AG04449 (cell line): ENCODE measurements at regions not wholly inside any gene's neighbourhood (a gene's known extent, or its start where the extent isn't known, plus 50 kb on each side); places are given as distances from the start of the nearest gene placed in this dataset.

Experiments
- CTCF ChIA-PET: fragments of 350-600 bp; formaldehyde crosslinking; extraction: SDS; loops from one replicate; lab custom pipeline; 2021; ENCODE audit warnings: antibody characterized with exemption; lab: Yijun Ruan, JAX
- POLR2A ChIA-PET: fragments of 400-600, 350-600 bp; formaldehyde crosslinking; extraction: SDS; loops from one replicate; lab custom pipeline; 2020; ENCODE audit warnings: antibody characterized with exemption, inconsistent platforms; lab: Yijun Ruan, JAX
- DNase-seq: peaks from one replicate; pipeline ENCODE4 v3.0.0-alpha.2; 2010; ENCODE audit warnings: low read depth, low spot score
- H3K4me3 ChIP-seq: 2 replicates; pipeline ENCODE4 v1.5.1; 2011; ENCODE audit warnings: low read depth, mild to moderate bottlenecking, control low read depth, low read length
- TF ChIP-seq, protein P1 (sequence below): IDR thresholded peaks from one replicate; pipeline ENCODE4 v1.5.1; 2011; ENCODE audit warnings: mild to moderate bottlenecking, moderate library complexity, low read length, control low read depth, inconsistent platforms; ENCODE audit not compliant: insufficient read depth; ENCODE audit errors: missing control alignments

DNA sequence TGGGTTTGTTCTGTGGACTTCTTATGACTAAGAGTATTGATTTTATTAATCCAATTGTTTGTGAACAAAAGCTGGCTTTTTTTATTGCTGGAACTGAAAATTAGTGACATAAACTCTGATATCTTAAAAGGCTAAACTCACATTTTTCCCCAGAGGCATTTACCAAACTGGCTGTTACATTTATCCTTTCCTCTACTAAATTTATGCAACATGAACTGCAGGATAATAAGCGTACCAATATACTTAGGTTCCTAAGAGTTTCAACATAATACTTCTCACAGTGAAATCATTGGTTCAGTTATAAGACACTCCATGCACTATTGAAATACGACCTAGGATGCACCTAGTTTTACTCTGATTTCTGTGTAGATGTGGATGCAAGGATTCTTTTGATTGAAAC is 560.8 kb upstream of the WWC1 start:
- no peak for DNase-seq
- POLR2A ChIA-PET = interaction anchor here (0.6 to 1.2 kb wide), 4 partner anchors 13 to 148 kb away, joined by 3 to 4 read pairs (median 4); no protein-coding TSS in a partner anchor
- CTCF ChIA-PET = interaction anchor here (0.6 to 2.2 kb wide), 7 partner anchors 9 to 321 kb away, joined by 3 to 5 read pairs (median 3); no protein-coding TSS in a partner anchor
- TF ChIP-seq, protein P1, sequence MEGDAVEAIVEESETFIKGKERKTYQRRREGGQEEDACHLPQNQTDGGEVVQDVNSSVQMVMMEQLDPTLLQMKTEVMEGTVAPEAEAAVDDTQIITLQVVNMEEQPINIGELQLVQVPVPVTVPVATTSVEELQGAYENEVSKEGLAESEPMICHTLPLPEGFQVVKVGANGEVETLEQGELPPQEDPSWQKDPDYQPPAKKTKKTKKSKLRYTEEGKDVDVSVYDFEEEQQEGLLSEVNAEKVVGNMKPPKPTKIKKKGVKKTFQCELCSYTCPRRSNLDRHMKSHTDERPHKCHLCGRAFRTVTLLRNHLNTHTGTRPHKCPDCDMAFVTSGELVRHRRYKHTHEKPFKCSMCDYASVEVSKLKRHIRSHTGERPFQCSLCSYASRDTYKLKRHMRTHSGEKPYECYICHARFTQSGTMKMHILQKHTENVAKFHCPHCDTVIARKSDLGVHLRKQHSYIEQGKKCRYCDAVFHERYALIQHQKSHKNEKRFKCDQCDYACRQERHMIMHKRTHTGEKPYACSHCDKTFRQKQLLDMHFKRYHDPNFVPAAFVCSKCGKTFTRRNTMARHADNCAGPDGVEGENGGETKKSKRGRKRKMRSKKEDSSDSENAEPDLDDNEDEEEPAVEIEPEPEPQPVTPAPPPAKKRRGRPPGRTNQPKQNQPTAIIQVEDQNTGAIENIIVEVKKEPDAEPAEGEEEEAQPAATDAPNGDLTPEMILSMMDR = no peak
- H3K4me3 ChIP-seq = no peak overlapping the region

DNA sequence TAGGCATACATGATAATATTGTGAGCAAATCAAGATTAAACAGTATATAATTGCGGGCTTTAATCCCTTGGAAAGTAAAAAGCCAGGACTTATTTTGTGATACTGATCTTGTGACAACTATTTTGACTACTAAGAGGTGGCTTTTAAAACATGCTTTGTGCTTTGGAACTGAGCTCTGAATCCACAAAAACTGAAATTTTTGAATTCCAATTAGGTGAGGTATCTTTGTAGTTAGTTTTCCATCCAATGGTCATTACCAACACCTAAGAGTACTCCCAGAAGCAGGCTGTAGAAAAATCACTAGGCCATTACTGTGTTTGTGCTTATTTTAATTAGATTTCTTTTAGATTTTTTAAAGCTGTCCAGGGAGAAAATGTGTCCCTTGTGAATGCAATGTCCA is 559.5 kb upstream of the WWC1 start:
- TF ChIP-seq, protein P1 = no peak
- DNase-seq = no peak
- POLR2A ChIA-PET = no interaction called here
- H3K4me3 ChIP-seq = no peak overlapping the region
- CTCF ChIA-PET = interaction anchor here (0.7 to 2.6 kb wide), 6 partner anchors 9 to 27 kb away, joined by 3 to 9 read pairs (median 5); no protein-coding TSS in a partner anchor

DNA sequence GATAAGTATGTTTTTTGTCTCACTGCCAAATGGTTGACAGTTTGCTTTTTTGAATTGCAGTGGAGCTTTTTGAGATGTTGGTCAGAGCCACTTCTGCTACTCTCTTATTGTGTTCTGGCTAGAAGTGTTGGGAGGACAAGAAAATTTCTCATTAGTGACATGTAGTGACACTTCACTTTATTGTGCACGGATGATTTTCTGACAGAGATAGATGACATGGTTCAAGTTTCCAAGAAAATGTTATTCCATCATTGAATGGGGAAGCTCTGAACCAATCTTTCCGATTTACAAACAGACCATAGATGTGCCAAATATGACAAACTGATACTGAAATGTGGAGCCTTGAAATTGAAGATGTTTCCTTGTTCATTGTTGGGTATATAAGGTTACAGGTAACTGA is 558.9 kb upstream of the WWC1 start:
- no peak for DNase-seq
- H3K4me3 ChIP-seq = no peak overlapping the region
- TF ChIP-seq, protein P1 = no peak
- CTCF ChIA-PET = interaction anchor here (0.7 to 2.6 kb wide), 6 partner anchors 9 to 27 kb away, joined by 3 to 9 read pairs (median 5); no protein-coding TSS in a partner anchor
- POLR2A ChIA-PET = no interaction called here

DNA sequence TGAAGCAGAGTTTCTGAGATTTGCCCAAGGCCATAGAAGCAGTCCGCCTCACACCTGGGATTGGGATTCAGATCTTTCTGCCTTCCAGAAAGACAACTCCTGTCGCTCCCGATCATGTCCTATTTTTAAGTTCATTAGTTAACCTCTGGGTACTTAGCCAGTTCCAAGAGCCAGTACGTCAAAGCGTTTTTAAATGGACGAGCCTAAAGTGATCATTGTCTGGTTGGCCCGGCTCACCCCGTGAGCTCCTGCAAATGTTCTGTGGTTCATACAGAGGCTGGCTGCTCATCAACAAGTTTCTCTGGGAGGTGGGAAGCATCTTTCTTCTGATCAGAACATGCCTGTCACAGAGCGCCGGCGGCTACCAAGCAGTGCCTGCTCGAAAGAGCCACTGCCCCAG is 554.5 kb upstream of the WWC1 start:
- TF ChIP-seq, protein P1 = no peak
- ChIA-PET POLR2A (no interaction called here), CTCF (interaction anchor here (1.2 to 1.4 kb wide), 2 partner anchors 14 to 17 kb away, joined by 3 to 6 read pairs; no protein-coding TSS in a partner anchor)
- DNase-seq = no peak
- no peak overlapping the region for H3K4me3 ChIP-seq

DNA sequence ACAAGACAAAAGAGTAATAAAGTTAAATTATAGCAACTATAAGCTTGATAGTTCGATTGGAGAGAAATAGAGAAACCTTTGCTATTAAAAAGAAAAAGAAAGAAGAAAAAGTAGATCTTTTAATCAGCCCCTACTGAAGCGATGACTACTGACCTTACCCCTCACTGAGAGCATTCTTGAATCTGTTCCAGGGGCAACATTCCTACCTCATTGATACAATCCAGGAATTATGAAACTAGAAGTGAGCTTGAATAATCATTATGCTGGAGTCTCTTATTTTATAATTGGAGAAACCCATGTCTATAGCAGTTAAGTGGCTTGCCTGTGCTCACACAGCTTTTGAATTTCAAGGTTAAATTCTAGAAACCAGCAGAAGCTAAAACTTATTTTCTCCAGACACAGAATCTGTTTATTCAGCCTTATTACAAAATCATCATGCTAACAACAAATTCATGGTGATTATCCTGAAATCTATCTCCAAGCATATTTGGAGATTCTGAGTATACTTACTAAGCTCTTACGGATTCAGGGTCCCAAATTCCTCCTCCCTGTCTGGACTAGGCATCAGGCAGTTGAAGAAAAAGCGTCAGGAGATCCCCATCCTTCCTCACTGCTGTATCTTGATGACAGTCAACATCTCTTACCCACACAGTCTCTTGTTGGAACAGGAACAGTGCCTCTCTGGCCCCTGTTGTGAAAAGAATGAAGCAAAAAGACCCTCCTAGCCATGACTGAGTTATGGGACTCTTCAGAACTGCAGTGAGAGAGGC is 547.6 kb upstream of the WWC1 start:
- TF ChIP-seq, protein P1 = no peak
- H3K4me3 ChIP-seq = no peak overlapping the region
- peak; percentile 88 for DNase-seq
- CTCF ChIA-PET = interaction anchor here (0.5 to 3.4 kb wide), 6 partner anchors 11 to 22 kb away, joined by 3 to 7 read pairs (median 4); no protein-coding TSS in a partner anchor
- POLR2A ChIA-PET = interaction anchor here (0.7 kb wide), 1 partner anchor 14 kb away, joined by 4 read pairs; no protein-coding TSS in a partner anchor

DNA sequence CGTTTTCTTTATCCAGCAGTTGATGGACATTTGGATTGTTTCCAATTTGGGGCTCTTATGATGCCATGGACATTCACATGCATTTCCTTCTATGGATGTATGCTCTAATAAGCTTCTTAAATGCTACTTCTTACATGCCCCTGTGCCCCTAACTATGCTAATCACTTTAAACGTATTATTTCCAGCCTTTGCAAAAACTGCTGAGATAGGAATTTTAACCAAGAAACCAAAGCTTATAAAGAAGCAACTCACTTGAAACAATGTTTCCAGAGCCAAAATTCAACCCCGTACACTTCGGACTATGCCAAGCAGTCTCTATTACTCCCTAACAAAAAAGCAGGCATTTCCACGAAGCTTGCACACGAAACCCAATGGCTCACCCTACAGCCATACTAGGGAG is 545.6 kb upstream of the WWC1 start:
- no peak overlapping the region for H3K4me3 ChIP-seq
- ChIA-PET CTCF (interaction anchor here (1.1 to 3.4 kb wide), 5 partner anchors 13 to 23 kb away, joined by 3 to 15 read pairs (median 4); no protein-coding TSS in a partner anchor), POLR2A (no interaction called here)
- TF ChIP-seq, protein P1 = no peak
- DNase-seq = no peak
